ENCODE measurements at regions not wholly inside any gene's neighbourhood (a gene's known extent, or its start where the extent isn't known, plus 50 kb on each side); places are given as distances from the start of the nearest gene placed in this dataset.

GRCh38 chr6:153237670-153238069, 106.6 kb upstream of the RGS17 start:
- TF ChIP-seq CTCF (IDR thresholded peaks at IDR 0.05; ENCODE audit: control insufficient read depth, insufficient read depth, low read depth, low read length, missing control alignments), result no peak
- DNase-seq (ENCODE audit: low read depth), result no peak
- no peak overlapping the region for H3K4me3 ChIP-seq (ENCODE audit: control insufficient read depth, low read depth, low read length)

GRCh38 chr6:153231048-153231646, 100.1 kb upstream of the RGS17 start:
- H3K4me3 ChIP-seq (ENCODE audit: control insufficient read depth, low read depth, low read length), result no peak overlapping the region
- DNase-seq (ENCODE audit: low read depth), result no peak
- TF ChIP-seq CTCF (IDR thresholded peaks at IDR 0.05; ENCODE audit: control insufficient read depth, insufficient read depth, low read depth, low read length, missing control alignments), result peak; percentile 78

- DNase-seq (ENCODE audit: low read depth), result no peak
- TF ChIP-seq CTCF (IDR thresholded peaks at IDR 0.05; ENCODE audit: control insufficient read depth, insufficient read depth, low read depth, low read length, missing control alignments), result no peak
- no peak overlapping the region for H3K4me3 ChIP-seq (ENCODE audit: control insufficient read depth, low read depth, low read length)
Measured at GRCh38 chr6:153218184-153218792, 87.2 kb upstream of the RGS17 start.

- DNase-seq (ENCODE audit: low read depth), result no peak
- no peak for TF ChIP-seq CTCF (IDR thresholded peaks at IDR 0.05; ENCODE audit: control insufficient read depth, insufficient read depth, low read depth, low read length, missing control alignments)
Measured at GRCh38 chr6:153216789-153217188, 85.7 kb upstream of the RGS17 start.

GRCh38 chr6:153215242-153215641, 84.2 kb upstream of the RGS17 start:
- no peak overlapping the region for H3K4me3 ChIP-seq (ENCODE audit: control insufficient read depth, low read depth, low read length)
- no peak for TF ChIP-seq CTCF (IDR thresholded peaks at IDR 0.05; ENCODE audit: control insufficient read depth, insufficient read depth, low read depth, low read length, missing control alignments)
- DNase-seq (ENCODE audit: low read depth), result no peak

More at GRCh38 chr6:153216789-153217188, 85.7 kb upstream of the RGS17 start:
- H3K4me3 ChIP-seq (ENCODE audit: control insufficient read depth, low read depth, low read length), result no peak overlapping the region

GRCh38 chr6:153214436-153214835, 83.4 kb upstream of the RGS17 start:
- no peak for DNase-seq (ENCODE audit: low read depth)
- TF ChIP-seq CTCF (IDR thresholded peaks at IDR 0.05; ENCODE audit: control insufficient read depth, insufficient read depth, low read depth, low read length, missing control alignments), result no peak
- H3K4me3 ChIP-seq (ENCODE audit: control insufficient read depth, low read depth, low read length), result no peak overlapping the region
